Thymus (tissue), 11 donors: ENCODE measurements at regions not wholly inside any gene's neighbourhood (a gene's known extent, or its start where the extent isn't known, plus 50 kb on each side); places are given as distances from the start of the nearest gene placed in this dataset.
"Not testable (repeated sequence)": the region's sequence is repeated elsewhere in the genome, so short reads cannot be mapped to it uniquely, and the experiment has no call there.

ENCODE experiments used
- DNase-seq, 9 donors: peaks; one replicate each; pipeline ENCODE4 v3.0.0-alpha.2; 2013; ENCODE audit warnings: low spot score in 9 of 9, low read depth in 6 of 9, missing footprints in 1 of 9
- H3K27ac ChIP-seq, 2 donors: one replicate each; pipeline ENCODE4 v1.5.1; 2013; ENCODE audit warnings: control low read depth in 1 of 2, low read depth in 1 of 2, low read length in 1 of 2, mild to moderate bottlenecking in 1 of 2, moderate library complexity in 1 of 2
- H3K27me3 ChIP-seq, 2 donors: one replicate each; pipeline ENCODE4 v1.5.1; 2013; ENCODE audit warnings: low read length in 1 of 2; ENCODE audit not compliant: control insufficient read depth in 2 of 2, insufficient read depth in 1 of 2
- H3K36me3 ChIP-seq, 2 donors: one replicate each; pipeline ENCODE4 v1.5.1; 2013; ENCODE audit warnings: low read length in 1 of 2, mild to moderate bottlenecking in 1 of 2, moderate library complexity in 1 of 2; ENCODE audit not compliant: control insufficient read depth in 2 of 2, insufficient read depth in 2 of 2
- H3K4me1 ChIP-seq, 2 donors: one replicate each; pipeline ENCODE4 v1.5.1; 2013; ENCODE audit warnings: low read length in 2 of 2; ENCODE audit not compliant: control insufficient read depth in 2 of 2, insufficient read depth in 2 of 2
- H3K4me3 ChIP-seq, 2 donors: one replicate each; pipeline ENCODE4 v1.5.1; 2013; ENCODE audit warnings: low read length in 2 of 2, control low read depth in 1 of 2, mild to moderate bottlenecking in 1 of 2
- H3K9me3 ChIP-seq, 2 donors: one replicate each; pipeline ENCODE4 v1.5.1; 2013; ENCODE audit warnings: low read length in 1 of 2, mild to moderate bottlenecking in 1 of 2; ENCODE audit not compliant: control insufficient read depth in 2 of 2, insufficient read depth in 1 of 2
- WGBS: extraction: QIAGEN DNeasy Blood & Tissue Kit; methylation state at CpG from one replicate; pipeline ENCODE4 v1.1.7; 2013; 5-methylcytosine and 5-hydroxymethylcytosine counted together
- donor health status: healthy.

DNA sequence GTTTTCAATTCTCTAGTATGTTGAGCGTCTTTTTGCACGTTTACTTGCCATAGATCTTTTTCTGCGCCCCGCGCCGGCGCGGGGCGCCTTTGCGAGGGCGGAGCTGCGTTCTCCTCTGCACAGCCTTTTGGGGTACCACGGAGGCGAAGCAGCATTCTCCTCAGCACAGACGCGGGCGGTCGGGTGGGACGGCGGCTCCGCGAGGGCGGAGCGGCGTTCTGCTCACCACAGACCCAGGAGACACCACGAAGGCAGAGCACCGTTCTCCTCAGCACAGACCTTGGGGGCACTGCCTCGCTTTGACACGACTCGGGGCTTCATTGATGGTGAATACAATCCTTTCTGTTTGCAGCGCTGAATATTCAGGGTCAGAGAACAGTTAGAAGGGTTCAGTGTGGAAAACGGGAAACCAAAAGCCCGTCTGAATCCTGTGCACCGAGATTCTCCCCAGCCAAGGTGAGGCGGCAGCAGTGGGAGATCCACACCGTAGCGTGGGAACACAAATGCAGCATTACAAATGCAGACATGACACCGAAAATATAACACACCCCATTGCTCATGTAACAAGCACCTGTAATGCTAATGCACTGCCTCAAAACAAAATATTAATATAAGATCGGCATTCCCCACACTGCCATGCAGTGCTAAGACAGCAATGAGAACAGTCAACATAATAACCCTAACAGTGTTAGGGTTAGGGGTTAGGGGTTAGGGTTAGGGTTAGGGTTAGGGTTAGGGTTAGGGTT is 190.7 kb upstream of the VIPR2 start:
- H3K36me3 ChIP-seq, DNase-seq, H3K4me1 ChIP-seq, H3K4me3 ChIP-seq, H3K27me3 ChIP-seq, H3K9me3 ChIP-seq, H3K27ac ChIP-seq: not testable (repeated sequence)
- WGBS = 81% methylated on average over 39 of the region's 39 CpGs

- H3K36me3 ChIP-seq, H3K9me3 ChIP-seq, H3K4me1 ChIP-seq, H3K27ac ChIP-seq, DNase-seq, H3K27me3 ChIP-seq, H3K4me3 ChIP-seq: not testable (repeated sequence)
- WGBS = 98% methylated on average over 1 of the region's 1 CpG
Observed at GRCh38 chr7:159332854-159333479, 188.3 kb upstream of the VIPR2 start.

DNA sequence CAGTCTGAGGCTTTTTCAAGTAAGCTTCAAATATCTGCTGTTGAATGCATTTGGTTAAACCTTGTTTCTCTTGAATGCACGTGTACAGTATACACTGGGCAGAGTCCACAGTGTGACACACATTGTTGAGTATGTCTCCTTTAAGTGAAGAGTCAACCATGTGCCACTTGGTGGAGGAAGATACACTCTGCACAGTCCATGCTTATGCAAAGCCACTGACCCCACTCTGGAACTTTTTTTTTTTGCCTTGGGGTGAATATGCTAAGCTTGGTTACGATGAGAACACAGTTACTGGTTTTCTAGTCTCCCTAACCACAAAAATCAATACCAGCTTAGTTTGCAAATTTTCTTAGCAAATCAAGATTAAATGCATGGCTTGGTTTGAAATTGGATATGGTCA is 186.8 kb upstream of the VIPR2 start:
- H3K27me3 ChIP-seq = no peaks in the 10 kb centered on the region
- H3K27ac ChIP-seq = no peak overlapping the region
- no peak for DNase-seq
- no peaks in the 10 kb centered on the region for H3K36me3 ChIP-seq
- WGBS = 53% methylated on average over 2 of the region's 2 CpGs
- no peaks in the 10 kb centered on the region for H3K4me1 ChIP-seq
- H3K9me3 ChIP-seq = peaks cover 2 to 4% of the 10 kb centered on the region in 2 donors
- no peak overlapping the region for H3K4me3 ChIP-seq

GRCh38 chr7:159329818-159330378 is 185.2 kb upstream of the VIPR2 start:
- no peaks in the 10 kb centered on the region for H3K27me3 ChIP-seq
- H3K4me1 ChIP-seq = no peaks in the 10 kb centered on the region
- no peak overlapping the region for H3K4me3 ChIP-seq
- no peak for DNase-seq
- peaks cover 0 to 2% of the 10 kb centered on the region in 2 donors for H3K9me3 ChIP-seq
- no peaks in the 10 kb centered on the region for H3K36me3 ChIP-seq
- no peak overlapping the region for H3K27ac ChIP-seq

GRCh38 chr7:159328096-159328495 is 183.4 kb upstream of the VIPR2 start:
- no peak overlapping the region for H3K4me3 ChIP-seq
- H3K27me3 ChIP-seq = no peaks in the 10 kb centered on the region
- H3K9me3 ChIP-seq = peaks cover 0 to 2% of the 10 kb centered on the region in 2 donors
- no peak overlapping the region for H3K27ac ChIP-seq
- H3K36me3 ChIP-seq = no peaks in the 10 kb centered on the region
- no peaks in the 10 kb centered on the region for H3K4me1 ChIP-seq
- DNase-seq = no peak

GRCh38 chr7:159323359-159323758 is 178.7 kb upstream of the VIPR2 start:
- WGBS = 91% methylated on average over 4 of the region's 4 CpGs
- H3K4me3 ChIP-seq = no peak overlapping the region
- peaks cover 0 to 2% of the 10 kb centered on the region in 2 donors for H3K9me3 ChIP-seq
- no peak for DNase-seq
- no peaks in the 10 kb centered on the region for H3K4me1 ChIP-seq
- H3K36me3 ChIP-seq = no peaks in the 10 kb centered on the region
- H3K27ac ChIP-seq = no peak overlapping the region
- H3K27me3 ChIP-seq = no peaks in the 10 kb centered on the region

DNA sequence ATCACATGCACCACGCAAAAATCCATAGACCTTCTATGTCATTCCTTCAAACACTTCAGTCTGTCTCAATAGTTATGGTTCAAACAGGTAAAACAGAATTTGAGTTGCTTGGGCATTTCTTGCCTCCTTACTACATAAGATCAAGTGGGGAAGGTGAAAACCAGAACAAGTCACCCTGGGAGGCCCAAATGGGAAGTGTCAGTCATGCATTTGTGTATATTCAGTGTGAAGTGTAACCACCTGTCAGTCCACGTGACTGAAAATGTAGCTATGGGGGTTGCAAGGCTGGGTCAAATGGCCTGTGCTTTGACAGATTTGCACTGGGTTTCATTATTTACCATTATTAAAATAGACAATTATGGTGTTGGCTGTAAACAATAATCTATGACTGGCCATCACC is 176.6 kb upstream of the VIPR2 start:
- no peak for DNase-seq
- Histone ChIP-seq H3K27ac (no peak overlapping the region), H3K4me1 (no peaks in the 10 kb centered on the region), H3K9me3 (no peaks in the 10 kb centered on the region), H3K36me3 (no peaks in the 10 kb centered on the region), H3K4me3 (no peak overlapping the region), H3K27me3 (no peaks in the 10 kb centered on the region)
- WGBS = 68% methylated on average over 2 of the region's 2 CpGs

GRCh38 chr7:159318682-159319351 is 174.2 kb upstream of the VIPR2 start:
- no peak for DNase-seq
- H3K4me1 ChIP-seq = no peaks in the 10 kb centered on the region
- H3K4me3 ChIP-seq = no peak overlapping the region
- WGBS = 50% methylated on average over 4 of the region's 4 CpGs
- no peaks in the 10 kb centered on the region for H3K27me3 ChIP-seq
- no peaks in the 10 kb centered on the region for H3K9me3 ChIP-seq
- H3K36me3 ChIP-seq = no peaks in the 10 kb centered on the region
- H3K27ac ChIP-seq = peak overlapping the region in 1 of 2 donors; percentile 8

- Histone ChIP-seq H3K4me3 (no peak overlapping the region), H3K9me3 (no peaks in the 10 kb centered on the region), H3K36me3 (no peaks in the 10 kb centered on the region), H3K27me3 (no peaks in the 10 kb centered on the region), H3K27ac (no peak overlapping the region), H3K4me1 (no peaks in the 10 kb centered on the region)
- no peak for DNase-seq
Observed at GRCh38 chr7:159317294-159317693, 172.6 kb upstream of the VIPR2 start.
